Esophagus muscularis mucosa (tissue), 4 donors: ENCODE measurements at regions not wholly inside any gene's neighbourhood (a gene's known extent, or its start where the extent isn't known, plus 50 kb on each side); places are given as distances from the start of the nearest gene placed in this dataset.
A peak's percentile ranks its signal among the peaks of the same experiment; 100 is the strongest.

ENCODE experiments used
- DNase-seq: peaks from one replicate; pipeline ENCODE4 v3.0.0-alpha.2; 2017; ENCODE audit errors: extremely low spot score
- H3K27ac ChIP-seq, 4 donors: fragments of 200-600 bp; sonication (generic); replicated peaks in 1 of 4; 1 replicate in 3 of 4; 2 replicates in 1 of 4; pipeline ENCODE4 v1.5.1; 2016 to 2019; ENCODE audit warnings: mild to moderate bottlenecking in 1 of 4
- H3K27me3 ChIP-seq, 4 donors: fragments of 200-600 bp; sonication (generic); one replicate each; pipeline versions ENCODE4 v1.5.1 to v1.6.0; 2016 to 2019
- H3K36me3 ChIP-seq, 4 donors: fragments of 200-600 bp; sonication (generic); one replicate each; pipeline ENCODE4 v1.5.1; 2016 to 2019
- H3K4me1 ChIP-seq, 4 donors: fragments of 200-600 bp; sonication (generic); one replicate each; pipeline ENCODE4 v1.5.1; 2016 to 2019
- H3K4me3 ChIP-seq, 4 donors: fragments of 200-600 bp; sonication (generic); 1 replicate in 2 of 4; 2 replicates in 2 of 4; pipeline ENCODE4 v1.5.1; 2016 to 2019; ENCODE audit warnings: mild to moderate bottlenecking in 4 of 4, moderate library complexity in 1 of 4
- H3K9me3 ChIP-seq, 4 donors: fragments of 200-600 bp; sonication (generic); 1 replicate in 3 of 4; 2 replicates in 1 of 4; pipeline ENCODE4 v1.5.1; 2016 to 2019
- CTCF ChIP-seq, 3 experiments: fragments of 200-600 bp in 2 of 3; fragments of 450-650 bp in 1 of 3; sonication (generic) in 2 of 3; IDR thresholded peaks; one replicate each; pipeline ENCODE4 v1.5.1; 2017 to 2019; ENCODE audit warnings: antibody characterized with exemption in 3 of 3, mild to moderate bottlenecking in 2 of 3, moderate library complexity in 1 of 3
- EP300 ChIP-seq: sonication (generic); formaldehyde crosslinking; IDR thresholded peaks from one replicate; pipeline ENCODE4 v1.6.1; 2017; ENCODE audit warnings: antibody characterized with exemption
- POLR2A ChIP-seq: fragments of 450-650 bp; IDR thresholded peaks from one replicate; pipeline ENCODE4 v1.6.1; 2017; ENCODE audit warnings: antibody characterized with exemption, moderate library complexity, mild to moderate bottlenecking, low read depth
- POLR2AphosphoS5 ChIP-seq, 2 donors: sonication (generic); formaldehyde crosslinking; IDR thresholded peaks; one replicate each; pipeline ENCODE4 v1.6.1; 2017; ENCODE audit warnings: antibody characterized with exemption in 2 of 2
- WGBS: methylation state at CpG from one replicate; pipeline ENCODE4 v1.1.5; 2018; 5-methylcytosine and 5-hydroxymethylcytosine counted together
- intact Hi-C: fragments of 100-400 bp; cut with DNase I; formaldehyde crosslinking; loops from one replicate; pipeline ENCODE4 v1.15.1; 2023

- no peaks in the 10 kb centered on the region for H3K36me3 ChIP-seq
- H3K27ac ChIP-seq = no peak overlapping the region
- 93% methylated on average over 1 of the region's 1 CpG for WGBS
- no peaks in the 10 kb centered on the region for H3K9me3 ChIP-seq
- TF ChIP-seq CTCF (IDR thresholded peaks at IDR 0.05) (no peak), POLR2AphosphoS5 (IDR thresholded peaks at IDR 0.05) (no peak), EP300 (no peak), POLR2A (no peak)
- H3K27me3 ChIP-seq = no peaks in the 10 kb centered on the region
- peaks cover 0 to 8% (median 7%) of the 10 kb centered on the region in 4 donors for H3K4me1 ChIP-seq
- intact Hi-C loops = no loop called here
- H3K4me3 ChIP-seq = no peak overlapping the region
- DNase-seq = no peak
Measured at GRCh38 chr4:137640838-137641158, 108.5 kb upstream of the PCDH18 start.

- peaks cover 0 to 13% (median 12%) of the 10 kb centered on the region in 4 donors for H3K4me1 ChIP-seq
- H3K9me3 ChIP-seq = no peaks in the 10 kb centered on the region
- WGBS = 95% methylated on average over 4 of the region's 4 CpGs
- no peaks in the 10 kb centered on the region for H3K36me3 ChIP-seq
- intact Hi-C loops = no loop called here
- no peak for DNase-seq
- H3K27me3 ChIP-seq = no peaks in the 10 kb centered on the region
- no peak overlapping the region for H3K27ac ChIP-seq
- TF ChIP-seq POLR2A (no peak), POLR2AphosphoS5 (IDR thresholded peaks at IDR 0.05) (no peak), EP300 (no peak), CTCF (IDR thresholded peaks at IDR 0.05) (no peak)
- H3K4me3 ChIP-seq = no peak overlapping the region
Measured at GRCh38 chr4:137640156-137640837, 108.0 kb upstream of the PCDH18 start.

- H3K4me3 ChIP-seq = no peak overlapping the region
- TF ChIP-seq POLR2AphosphoS5 (IDR thresholded peaks at IDR 0.05) (no peak), POLR2A (no peak), CTCF (IDR thresholded peaks at IDR 0.05) (no peak), EP300 (no peak)
- H3K27ac ChIP-seq = no peak overlapping the region
- H3K9me3 ChIP-seq = no peaks in the 10 kb centered on the region
- peaks cover 0 to 23% (median 18%) of the 10 kb centered on the region in 4 donors for H3K4me1 ChIP-seq
- DNase-seq = no peak
- no peaks in the 10 kb centered on the region for H3K36me3 ChIP-seq
- intact Hi-C loops = no loop called here
- WGBS = 83% methylated on average over 2 of the region's 2 CpGs
- no peaks in the 10 kb centered on the region for H3K27me3 ChIP-seq
Measured at GRCh38 chr4:137638934-137639333, 106.6 kb upstream of the PCDH18 start.

GRCh38 chr4:137635601-137636000 lies 103.3 kb upstream of the PCDH18 start:
- Histone ChIP-seq H3K9me3 (peaks cover 0 to 7% (median 2%) of the 10 kb centered on the region in 4 donors), H3K36me3 (no peaks in the 10 kb centered on the region), H3K27ac (peak overlapping the region in 3 of 4 donors; percentile 4 to 41 (median 6)), H3K27me3 (no peaks in the 10 kb centered on the region), H3K4me3 (no peak overlapping the region), H3K4me1 (peaks cover 0 to 23% (median 18%) of the 10 kb centered on the region in 4 donors)
- no peak for DNase-seq
- TF ChIP-seq POLR2A (no peak), EP300 (no peak), CTCF (IDR thresholded peaks at IDR 0.05) (no peak), POLR2AphosphoS5 (IDR thresholded peaks at IDR 0.05) (no peak)
- WGBS = 68% methylated on average over 1 of the region's 1 CpG
- intact Hi-C loops = no loop called here

GRCh38 chr4:137635108-137635507 lies 102.8 kb upstream of the PCDH18 start:
- H3K27me3 ChIP-seq = no peaks in the 10 kb centered on the region
- DNase-seq = no peak
- peaks cover 0 to 23% (median 18%) of the 10 kb centered on the region in 4 donors for H3K4me1 ChIP-seq
- H3K4me3 ChIP-seq = no peak overlapping the region
- peak overlapping the region in 3 of 4 donors; percentile 4 to 41 (median 6) for H3K27ac ChIP-seq
- TF ChIP-seq POLR2AphosphoS5 (IDR thresholded peaks at IDR 0.05) (peak in 1 of 2 donors; percentile 50), EP300 (no peak)
- peaks cover 0 to 7% (median 2%) of the 10 kb centered on the region in 4 donors for H3K9me3 ChIP-seq
- no peaks in the 10 kb centered on the region for H3K36me3 ChIP-seq
- WGBS = 52% methylated on average over 3 of the region's 3 CpGs
- intact Hi-C loops = no loop called here
